Spinal cord (tissue), 9 donors: ENCODE measurements at regions not wholly inside any gene's neighbourhood (a gene's known extent, or its start where the extent isn't known, plus 50 kb on each side); places are given as distances from the start of the nearest gene placed in this dataset.
"Not testable (repeated sequence)": the region's sequence is repeated elsewhere in the genome, so short reads cannot be mapped to it uniquely, and the experiment has no call there.

Source experiments
- DNase-seq, 6 donors: peaks; one replicate each; pipeline versions ENCODE4 v3.0.0 to v3.0.0-alpha.2; 2013 to 2015; ENCODE audit warnings: low spot score in 6 of 6, low read depth in 4 of 6
- H3K27ac ChIP-seq: one replicate; pipeline ENCODE4 v1.5.1; 2013; ENCODE audit warnings: low read depth, low read length, control low read depth
- H3K27me3 ChIP-seq: one replicate; pipeline ENCODE4 v1.6.1; 2013; ENCODE audit warnings: low read length; ENCODE audit not compliant: control insufficient read depth, insufficient read depth
- H3K36me3 ChIP-seq: one replicate; pipeline ENCODE4 v1.6.1; 2013; ENCODE audit warnings: low read length; ENCODE audit not compliant: control insufficient read depth, insufficient read depth
- H3K4me1 ChIP-seq: one replicate; pipeline ENCODE4 v1.6.1; 2013; ENCODE audit warnings: low read length; ENCODE audit not compliant: control insufficient read depth, insufficient read depth
- H3K4me3 ChIP-seq: one replicate; pipeline ENCODE4 v1.5.1; 2013; ENCODE audit warnings: low read depth, low read length, control low read depth
- H3K9me3 ChIP-seq: one replicate; pipeline ENCODE4 v1.6.1; 2013; ENCODE audit warnings: low read length; ENCODE audit not compliant: control insufficient read depth, insufficient read depth
- WGBS: methylation state at CpG from one replicate; pipeline ENCODE4 v1.1.5; 2013; ENCODE audit warnings: missing lambda C conversion rate; ENCODE audit not compliant: insufficient coverage; 5-methylcytosine and 5-hydroxymethylcytosine counted together
- donor health status: healthy.

GRCh38 chr16:33913601-33914000 is 454.2 kb downstream of the TP53TG3F start:
- H3K4me1 ChIP-seq, H3K4me3 ChIP-seq, H3K36me3 ChIP-seq, H3K27ac ChIP-seq, H3K27me3 ChIP-seq, DNase-seq, H3K9me3 ChIP-seq: not testable (repeated sequence)
- WGBS: 63% methylated on average over 2 of the region's 4 CpGs

DNA sequence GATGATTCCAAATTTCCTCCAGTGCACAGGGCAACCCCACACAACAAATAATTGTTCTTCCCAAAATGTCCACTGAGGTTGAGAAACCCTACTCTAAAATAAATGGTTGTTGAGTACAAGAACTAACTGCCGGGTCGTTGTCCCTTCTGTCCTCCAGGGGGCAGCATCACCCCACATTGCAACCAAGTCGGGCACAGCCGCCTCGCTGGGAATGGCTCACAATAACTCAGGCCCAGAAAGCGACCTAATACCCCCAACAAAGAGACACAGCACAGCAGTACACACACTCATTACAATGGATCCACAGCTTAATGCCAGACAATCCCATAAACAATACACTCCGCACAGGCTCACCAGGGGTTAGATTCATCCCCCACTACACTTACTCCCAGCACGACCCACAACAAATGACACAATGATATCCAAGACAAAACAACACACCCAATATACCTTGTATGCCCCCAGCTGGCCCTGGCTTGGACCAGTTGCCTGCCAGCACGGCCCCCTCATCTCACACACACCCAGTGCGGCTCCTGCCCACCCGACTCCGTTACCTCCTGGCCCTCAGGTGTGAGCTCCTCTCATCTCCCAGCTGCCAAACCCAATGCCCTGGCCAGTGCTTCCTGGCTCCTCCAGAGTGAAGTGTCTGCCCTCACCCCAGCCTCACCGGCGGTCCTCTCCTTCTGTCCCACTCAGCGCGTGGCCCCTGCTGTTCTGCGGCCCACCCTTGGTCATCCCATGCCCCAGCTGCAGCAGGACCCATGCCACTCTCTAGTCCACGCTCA is 461.5 kb downstream of the TP53TG3F start:
- H3K4me3 ChIP-seq, DNase-seq, H3K4me1 ChIP-seq, H3K27me3 ChIP-seq, H3K27ac ChIP-seq, H3K9me3 ChIP-seq, H3K36me3 ChIP-seq: not testable (repeated sequence)
- WGBS: no CpG with 5 or more reads among the region's 18 CpGs

DNA sequence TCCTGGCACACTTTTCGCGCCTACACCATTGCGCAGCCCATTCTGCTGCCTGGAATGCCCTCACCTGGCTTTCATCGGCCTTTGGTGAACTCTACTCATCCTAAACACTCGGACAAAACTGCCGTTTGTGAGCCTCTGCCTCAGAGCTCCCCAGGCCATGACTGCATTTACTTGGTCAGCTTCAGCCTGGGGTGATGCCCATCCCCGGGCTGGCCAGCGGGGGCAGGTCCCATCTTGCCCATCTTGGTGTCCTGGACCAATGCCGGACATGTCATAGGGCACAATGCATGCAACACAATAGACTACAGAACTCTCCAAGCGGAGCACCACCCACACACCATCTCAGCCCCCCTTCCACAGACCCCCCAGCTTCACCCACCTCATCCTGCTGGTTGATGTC is 463.5 kb downstream of the TP53TG3F start:
- H3K4me1 ChIP-seq, H3K4me3 ChIP-seq, H3K27me3 ChIP-seq, H3K9me3 ChIP-seq, H3K36me3 ChIP-seq, H3K27ac ChIP-seq, DNase-seq: not testable (repeated sequence)
- WGBS: 75% methylated on average over 3 of the region's 10 CpGs

DNA sequence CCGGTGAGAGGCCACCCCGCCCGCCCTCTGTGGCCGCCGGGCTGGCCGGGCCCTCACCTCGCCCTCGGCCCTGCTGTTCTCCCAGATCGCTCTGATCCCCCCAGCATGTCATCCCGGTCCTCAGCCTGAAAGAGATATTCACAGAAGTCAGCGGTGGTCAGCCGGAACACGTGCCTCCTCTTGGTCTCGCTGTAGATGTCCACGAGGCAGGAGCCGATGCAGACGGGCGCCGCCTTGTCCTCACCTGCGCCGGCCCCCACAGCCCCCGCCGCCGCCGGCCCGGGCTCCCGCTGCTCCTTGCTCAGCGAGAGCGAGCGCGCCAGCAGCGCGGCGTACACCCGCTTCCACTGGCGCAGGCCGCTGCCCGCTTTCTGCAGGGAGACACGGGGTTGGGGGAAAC is 468.6 kb downstream of the TP53TG3F start:
- H3K36me3 ChIP-seq, DNase-seq, H3K27ac ChIP-seq, H3K4me1 ChIP-seq, H3K4me3 ChIP-seq, H3K27me3 ChIP-seq, H3K9me3 ChIP-seq: not testable (repeated sequence)
- no CpG with 5 or more reads among the region's 39 CpGs for WGBS

DNA sequence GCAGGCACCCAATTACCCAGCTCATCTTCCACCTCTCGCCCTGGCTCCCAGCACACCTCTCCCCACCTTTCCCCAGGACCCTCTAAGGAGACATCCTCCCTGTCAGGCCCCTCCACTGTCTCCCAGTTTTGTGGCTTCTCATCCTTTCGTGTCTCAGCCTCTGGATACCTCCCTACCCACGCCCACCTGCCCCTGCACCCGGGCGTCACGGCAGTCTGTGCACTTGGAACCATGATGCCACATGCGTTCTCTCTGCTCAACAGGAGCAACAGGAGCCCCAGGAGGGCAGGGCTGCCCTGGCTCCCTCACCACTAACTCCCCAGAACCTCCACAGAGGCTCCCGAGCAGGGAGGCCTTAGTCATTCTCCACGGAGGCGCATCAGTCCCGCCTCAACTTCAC is 472.8 kb downstream of the TP53TG3F start:
- not testable (repeated sequence) for H3K36me3 ChIP-seq, DNase-seq, H3K9me3 ChIP-seq, H3K27ac ChIP-seq, H3K27me3 ChIP-seq, H3K4me1 ChIP-seq, H3K4me3 ChIP-seq
- WGBS: no CpG with 5 or more reads among the region's 11 CpGs

DNA sequence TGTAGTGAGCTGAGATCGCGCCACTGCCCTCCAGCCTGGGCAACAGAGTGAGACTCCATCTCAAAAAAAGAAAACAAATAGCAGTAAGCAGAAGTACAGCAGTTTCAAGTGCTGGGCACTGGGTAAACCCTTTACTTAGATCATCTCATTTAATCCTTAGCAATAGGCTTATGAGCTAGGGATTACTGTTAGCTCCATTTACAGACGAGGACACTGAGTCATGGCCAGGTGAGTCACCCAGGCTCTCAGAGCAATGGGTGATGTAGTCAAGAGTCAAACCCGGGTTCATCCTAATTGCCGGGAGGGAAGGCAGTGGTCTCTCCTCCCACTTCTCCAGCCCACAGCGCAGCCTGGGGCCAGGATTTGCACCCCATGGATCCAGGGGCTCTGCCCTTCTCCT is 473.6 kb downstream of the TP53TG3F start:
- H3K36me3 ChIP-seq, DNase-seq, H3K4me3 ChIP-seq, H3K27ac ChIP-seq, H3K27me3 ChIP-seq, H3K9me3 ChIP-seq, H3K4me1 ChIP-seq: not testable (repeated sequence)
- WGBS: no CpG with 5 or more reads among the region's 6 CpGs

DNA sequence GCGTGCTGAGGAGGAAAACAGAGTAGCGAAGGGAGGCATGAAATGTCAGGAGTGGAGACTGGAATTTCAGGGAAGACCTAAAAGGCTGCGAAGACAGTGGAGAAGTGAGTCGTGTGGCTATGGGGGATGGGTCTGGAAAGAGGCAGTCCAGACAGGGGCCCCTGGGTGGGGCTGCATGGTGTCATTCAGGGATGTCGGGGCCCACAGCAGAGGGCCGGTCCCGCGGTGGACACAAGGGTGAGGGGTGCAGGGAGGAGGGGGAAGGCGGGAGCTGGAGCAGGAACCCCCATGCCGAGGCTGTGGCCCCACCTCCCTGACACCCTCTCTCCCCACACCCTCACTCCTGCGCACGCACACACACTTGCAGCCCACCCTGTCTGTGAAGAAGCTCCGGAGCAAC is 476.4 kb downstream of the TP53TG3F start:
- 90% methylated on average over 2 of the region's 13 CpGs for WGBS
- DNase-seq, H3K4me1 ChIP-seq: not testable (repeated sequence)

GRCh38 chr16:33938097-33938496 is 478.7 kb downstream of the TP53TG3F start:
- H3K4me1 ChIP-seq, H3K36me3 ChIP-seq, H3K4me3 ChIP-seq, H3K27me3 ChIP-seq, H3K27ac ChIP-seq, DNase-seq, H3K9me3 ChIP-seq: not testable (repeated sequence)
- 13% methylated on average over 6 of the region's 16 CpGs for WGBS

More for the DNA sequence above, 476.4 kb downstream of the TP53TG3F start:
- not testable (repeated sequence) for H3K36me3 ChIP-seq, H3K27me3 ChIP-seq, H3K9me3 ChIP-seq, H3K4me3 ChIP-seq, H3K27ac ChIP-seq

DNA sequence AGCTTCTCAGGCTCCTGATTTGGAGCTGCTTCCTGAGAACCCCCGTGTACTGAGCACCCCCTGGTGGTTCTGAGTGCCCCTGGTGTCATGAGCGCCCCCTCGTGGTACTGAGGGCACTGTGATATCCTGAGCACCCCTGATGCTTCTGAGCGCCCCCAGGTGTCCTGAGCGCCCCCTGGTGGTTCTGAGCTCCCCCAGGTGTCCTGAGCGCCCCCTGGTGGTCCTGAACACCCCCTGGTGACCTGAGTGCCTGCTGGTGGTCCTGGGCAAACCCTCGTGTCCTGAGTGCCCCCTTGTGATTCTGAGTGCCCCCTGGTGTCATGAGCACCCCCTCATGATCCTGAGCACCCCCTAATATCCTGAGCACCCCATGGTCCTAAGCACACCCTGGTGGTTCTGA is 502.1 kb downstream of the TP53TG3F start:
- not testable (repeated sequence) for H3K4me1 ChIP-seq, DNase-seq, H3K27me3 ChIP-seq, H3K27ac ChIP-seq, H3K9me3 ChIP-seq, H3K36me3 ChIP-seq, H3K4me3 ChIP-seq
- WGBS: no CpG with 5 or more reads among the region's 7 CpGs

GRCh38 chr16:33965534-33965933 is 506.1 kb downstream of the TP53TG3F start:
- H3K4me3 ChIP-seq, H3K27me3 ChIP-seq, H3K27ac ChIP-seq, H3K4me1 ChIP-seq, H3K36me3 ChIP-seq, H3K9me3 ChIP-seq, DNase-seq: not testable (repeated sequence)
- WGBS: no CpG with 5 or more reads among the region's 2 CpGs
